H1 (cell line): ENCODE measurements at regions not wholly inside any gene's neighbourhood (a gene's known extent, or its start where the extent isn't known, plus 50 kb on each side); places are given as distances from the start of the nearest gene placed in this dataset.

ENCODE experiments used
- CTCF ChIA-PET: fragments of 300-600 bp; sonication (Branson Sonifier 250); formaldehyde crosslinking; loops from one replicate; lab custom pipeline; 2021; ENCODE audit not compliant: partially characterized antibody; lab: Charles Lee
- POLR2A ChIA-PET: fragments of 300-600 bp; sonication (Branson Sonifier 250); formaldehyde crosslinking; loops from one replicate; lab custom pipeline; 2021; ENCODE audit warnings: inconsistent platforms; ENCODE audit not compliant: partially characterized antibody; lab: Charles Lee
- DNase-seq, 2 experiments: peaks; one replicate each; pipeline versions ENCODE4 v3.0.0 to v3.0.0-alpha.2; 2010 to 2022; ENCODE audit warnings: low spot score in 2 of 2, low read depth in 1 of 2, mixed read lengths in 1 of 2
- FAIRE-seq: peaks from 2 replicates; lab custom pipeline; 2011; peaks lifted over from hg19 to GRCh38; lab: Jason Lieb, UNC
- H2AFZ ChIP-seq: 2 replicates; pipeline ENCODE4 v1.8.1; 2012; ENCODE audit warnings: low read length, inconsistent platforms
- H2AK5ac ChIP-seq: 2 replicates; pipeline ENCODE4 v1.6.1; 2013; ENCODE audit warnings: low read depth, low read length
- H2BK120ac ChIP-seq: replicated peaks from 2 replicates; pipeline ENCODE3; 2013; ENCODE audit warnings: low read depth, low read length, inconsistent platforms
- H2BK12ac ChIP-seq: 2 replicates; pipeline ENCODE4 v1.6.1; 2013; ENCODE audit warnings: low read depth, low read length
- H2BK15ac ChIP-seq: 2 replicates; pipeline ENCODE4 v1.6.1; 2013; ENCODE audit warnings: low read length
- H2BK20ac ChIP-seq: 2 replicates; pipeline ENCODE4 v1.6.1; 2013; ENCODE audit warnings: low read length
- H2BK5ac ChIP-seq: 2 replicates; pipeline ENCODE4 v1.6.1; 2013; ENCODE audit warnings: low read depth, low read length
- H3K14ac ChIP-seq: 2 replicates; pipeline ENCODE4 v1.6.1; 2013; ENCODE audit warnings: inconsistent platforms; ENCODE audit not compliant: insufficient read length
- H3K18ac ChIP-seq: 2 replicates; pipeline ENCODE4 v1.6.1; 2013; ENCODE audit warnings: low read length; ENCODE audit errors: extremely low read depth
- H3K23ac ChIP-seq: 2 replicates; pipeline ENCODE4 v1.6.1; 2013; ENCODE audit warnings: inconsistent platforms; ENCODE audit not compliant: insufficient read length
- H3K23me2 ChIP-seq: 2 replicates; pipeline ENCODE4 v1.6.1; 2013; ENCODE audit warnings: low read depth, low read length
- H3K27ac ChIP-seq: 2 replicates; pipeline ENCODE4 v1.6.1; 2011; ENCODE audit warnings: low read depth, low read length, inconsistent platforms
- H3K27me3 ChIP-seq, 4 experiments: replicated peaks in 1 of 4; 1 replicate in 1 of 4; 2 replicates in 3 of 4; pipeline versions ENCODE4 v1.6.1 to v1.8.1; 2011 to 2013; ENCODE audit warnings: low read length in 3 of 4, mild to moderate bottlenecking in 3 of 4, inconsistent platforms in 2 of 4, mixed read lengths in 2 of 4, moderate library complexity in 1 of 4; ENCODE audit not compliant: control insufficient read depth in 3 of 4, insufficient read depth in 3 of 4; ENCODE audit errors: extremely low read depth in 1 of 4
- H3K36me3 ChIP-seq, 4 experiments: 2 replicates each; pipeline versions ENCODE4 v1.6.1 to v1.8.1; 2011 to 2013; ENCODE audit warnings: mild to moderate bottlenecking in 4 of 4, low read length in 3 of 4, moderate library complexity in 2 of 4, control low read depth in 1 of 4, inconsistent platforms in 1 of 4; ENCODE audit not compliant: insufficient read depth in 4 of 4, control insufficient read depth in 2 of 4
- H3K4ac ChIP-seq: replicated peaks from 2 replicates; pipeline ENCODE3; 2013; ENCODE audit warnings: low read length, low read depth, mixed read lengths, inconsistent platforms; ENCODE audit not compliant: insufficient read length
- H3K4me1 ChIP-seq, 4 experiments: replicated peaks in 1 of 4; 1 replicate in 1 of 4; 2 replicates in 3 of 4; pipeline versions ENCODE4 v1.6.1 to v1.8.1; 2011 to 2013; ENCODE audit warnings: low read length in 3 of 4, inconsistent platforms in 2 of 4, mixed read lengths in 1 of 4; ENCODE audit not compliant: insufficient read depth in 4 of 4, control insufficient read depth in 3 of 4
- H3K4me2 ChIP-seq, 2 experiments: 2 replicates each; pipeline versions ENCODE4 v1.6.1 to v1.8.1; 2011 to 2013; ENCODE audit warnings: low read depth in 2 of 2, low read length in 2 of 2, control low read depth in 1 of 2, inconsistent platforms in 1 of 2, mild to moderate bottlenecking in 1 of 2; ENCODE audit not compliant: insufficient read depth in 1 of 2
- H3K4me3 ChIP-seq, 4 experiments: fragments of 200-600, 300-600 bp in 1 of 4; sonication (generic), shearing (Covaris generic), sonication (Bioruptor Twin) in 1 of 4; 2 replicates each; pipeline versions ENCODE4 v1.5.1 to v1.8.1; 2011 to 2016; ENCODE audit warnings: low read length in 4 of 4, low read depth in 3 of 4, control low read depth in 2 of 4, inconsistent platforms in 2 of 4, mild to moderate bottlenecking in 2 of 4, mixed read lengths in 1 of 4, moderate library complexity in 1 of 4; ENCODE audit not compliant: insufficient read depth in 2 of 4; ENCODE audit errors: extremely low read depth in 1 of 4
- H3K56ac ChIP-seq: replicated peaks from 2 replicates; pipeline ENCODE3; 2013; ENCODE audit warnings: low read depth, mild to moderate bottlenecking, mixed read lengths, low read length, inconsistent platforms; ENCODE audit not compliant: insufficient read length
- H3K79me1 ChIP-seq: 2 replicates; pipeline ENCODE4 v1.6.1; 2013; ENCODE audit warnings: low read depth, low read length, control low read depth
- H3K79me2 ChIP-seq, 2 experiments: 2 replicates each; pipeline versions ENCODE4 v1.6.1 to v1.8.1; 2012 to 2013; ENCODE audit warnings: low read length in 2 of 2, mild to moderate bottlenecking in 2 of 2, inconsistent platforms in 1 of 2; ENCODE audit not compliant: insufficient read depth in 2 of 2, control insufficient read depth in 1 of 2
- H3K9ac ChIP-seq, 4 experiments: replicated peaks in 1 of 4; 1 replicate in 1 of 4; 2 replicates in 3 of 4; pipeline versions ENCODE4 v1.6.1 to v1.8.1; 2011 to 2013; ENCODE audit warnings: low read depth in 3 of 4, low read length in 3 of 4, control low read depth in 2 of 4, mild to moderate bottlenecking in 2 of 4, moderate library complexity in 2 of 4, inconsistent platforms in 1 of 4; ENCODE audit errors: extremely low read depth in 1 of 4
- H3K9me3 ChIP-seq, 2 experiments: 2 replicates each; pipeline versions ENCODE4 v1.6.1 to v1.8.1; 2012 to 2013; ENCODE audit warnings: mild to moderate bottlenecking in 2 of 2, moderate library complexity in 2 of 2, control low read depth in 1 of 2, inconsistent platforms in 1 of 2, low read depth in 1 of 2, low read length in 1 of 2, mixed read lengths in 1 of 2; ENCODE audit not compliant: insufficient read depth in 2 of 2
- H4K20me1 ChIP-seq, 2 experiments: replicated peaks in 1 of 2; 2 replicates each; pipeline versions ENCODE3 to v1.8.1; 2011 to 2013; ENCODE audit warnings: inconsistent platforms in 2 of 2, low read length in 2 of 2, mild to moderate bottlenecking in 1 of 2; ENCODE audit not compliant: insufficient read depth in 2 of 2, control insufficient read depth in 1 of 2
- H4K5ac ChIP-seq: 2 replicates; pipeline ENCODE4 v1.6.1; 2013; ENCODE audit warnings: low read length, low read depth, mixed read lengths, inconsistent platforms; ENCODE audit not compliant: insufficient read length
- H4K8ac ChIP-seq: 2 replicates; pipeline ENCODE4 v1.8.0; 2013; ENCODE audit warnings: mild to moderate bottlenecking, moderate library complexity, low read length, inconsistent platforms; ENCODE audit not compliant: insufficient read depth; ENCODE audit errors: extremely low read depth
- H4K91ac ChIP-seq: replicated peaks from 2 replicates; pipeline ENCODE3; 2013; ENCODE audit warnings: low read length, mixed read lengths, inconsistent platforms; ENCODE audit not compliant: insufficient read length
- ASH2L ChIP-seq: fragments of 200-600, 300-600 bp; sonication (generic); IDR thresholded peaks from one replicate; pipeline ENCODE4 v1.7.1; 2017; ENCODE audit warnings: low read length
- ATF3 ChIP-seq: IDR thresholded peaks from 2 replicates; pipeline ENCODE4 v1.6.1; 2011; ENCODE audit warnings: low read depth, mild to moderate bottlenecking, low read length; ENCODE audit not compliant: insufficient read depth
- BCL11A ChIP-seq, 2 experiments: IDR thresholded peaks; one replicate each; pipeline ENCODE4 v1.6.1; 2011; ENCODE audit warnings: low read depth in 2 of 2, low read length in 2 of 2, mild to moderate bottlenecking in 2 of 2
- JUN ChIP-seq: IDR thresholded peaks from 2 replicates; pipeline ENCODE4 v1.6.1; 2011; ENCODE audit warnings: low read depth, mild to moderate bottlenecking, improper control_type of control experiment, low read length
- POLR2AphosphoS5 ChIP-seq: IDR thresholded peaks from 2 replicates; pipeline ENCODE4 v1.6.1; 2011; ENCODE audit warnings: low read depth, low read length
- RAD21 ChIP-seq, 2 experiments: IDR thresholded peaks in 1 of 2; conservative IDR thresholded peaks in 1 of 2; 2 replicates each; pipeline ENCODE4 v1.6.1; 2011; ENCODE audit warnings: low read depth in 2 of 2, low read length in 2 of 2, improper control_type of control experiment in 1 of 2, inconsistent platforms in 1 of 2, mild to moderate bottlenecking in 1 of 2, moderate library complexity in 1 of 2
- RBBP5 ChIP-seq: IDR thresholded peaks from 2 replicates; pipeline ENCODE4 v1.7.1; 2012; ENCODE audit warnings: low read depth, mild to moderate bottlenecking, inconsistent platforms, low read length, moderate library complexity, borderline replicate concordance
- SIN3A ChIP-seq, 2 experiments: IDR thresholded peaks in 1 of 2; conservative IDR thresholded peaks in 1 of 2; 2 replicates each; pipeline ENCODE4 v1.6.1; 2011 to 2012; ENCODE audit warnings: low read length in 2 of 2, improper control_type of control experiment in 1 of 2, low read depth in 1 of 2, mild to moderate bottlenecking in 1 of 2
- SP2 ChIP-seq: IDR thresholded peaks from 2 replicates; pipeline ENCODE4 v1.6.1; 2012; ENCODE audit warnings: mild to moderate bottlenecking, low read length, inconsistent platforms
- SP4 ChIP-seq: IDR thresholded peaks from 2 replicates; pipeline ENCODE4 v1.6.1; 2012; ENCODE audit warnings: low read length, inconsistent platforms
- TEAD4 ChIP-seq: IDR thresholded peaks from 2 replicates; pipeline ENCODE4 v1.6.1; 2012; ENCODE audit warnings: low read depth, low read length, inconsistent platforms, mixed read lengths
- YY1 ChIP-seq: IDR thresholded peaks from 2 replicates; pipeline ENCODE4 v1.6.1; 2011; ENCODE audit warnings: low read depth, mild to moderate bottlenecking, low read length
- WGBS, 2 experiments: shearing (Covaris generic) in 1 of 2; methylation state at CpG; one replicate each; pipeline versions ENCODE4 v1.1.6 to v1.1.7; 2013 to 2015; ENCODE audit warnings: low lambda C conversion rate in 2 of 2, mixed read lengths in 2 of 2, inconsistent platforms in 1 of 2, low coverage in 1 of 2, missing lambda C conversion rate in 1 of 2; ENCODE audit not compliant: insufficient replicate concordance in 2 of 2, insufficient coverage in 1 of 2, insufficient read length in 1 of 2; ENCODE audit errors: extremely low coverage in 1 of 2, missing lambda C conversion rate in 1 of 2; 5-methylcytosine and 5-hydroxymethylcytosine counted together
- TF ChIP-seq, protein P1 (sequence below): IDR thresholded peaks from 2 replicates; pipeline ENCODE4 v1.6.1; 2012; ENCODE audit warnings: low read length, inconsistent platforms

GRCh38 chr1:82589588-82589987 lies 788.9 kb downstream of the ADGRL2 start:
- H2BK12ac ChIP-seq, result no peak overlapping the region
- no peak overlapping the region for H4K91ac ChIP-seq
- no peaks in the 10 kb centered on the region for H3K4me1 ChIP-seq
- H3K27ac ChIP-seq, result no peak overlapping the region
- H2BK20ac ChIP-seq, result no peak overlapping the region
- no peak overlapping the region for H2AK5ac ChIP-seq
- no peaks in the 10 kb centered on the region for H3K79me1 ChIP-seq
- H2AFZ ChIP-seq, result no peak overlapping the region
- no peak overlapping the region for H3K18ac ChIP-seq
- H3K4me3 ChIP-seq, result no peak overlapping the region
- no peaks in the 10 kb centered on the region for H3K23me2 ChIP-seq
- no peaks in the 10 kb centered on the region for H4K20me1 ChIP-seq
- no peak overlapping the region for H3K4ac ChIP-seq
- FAIRE-seq, result no peak
- CTCF ChIA-PET, result interaction anchor here (0.5 to 0.6 kb wide), 2 partner anchors 34 to 1034 kb away, joined by 3 to 4 read pairs; no protein-coding TSS in a partner anchor
- no peak overlapping the region for H4K5ac ChIP-seq
- no peaks in the 10 kb centered on the region for H3K27me3 ChIP-seq
- H3K4me2 ChIP-seq, result no peak overlapping the region
- H3K56ac ChIP-seq, result no peak overlapping the region
- no peaks in the 10 kb centered on the region for H3K36me3 ChIP-seq
- DNase-seq, result no peak
- no peak overlapping the region for H3K9ac ChIP-seq
- no peak overlapping the region for H2BK5ac ChIP-seq
- POLR2A ChIA-PET, result no interaction called here
- WGBS, 2 experiments, result 98% methylated on average over 5 of the region's 5 CpGs; no CpG with 5 or more reads in 1 of the 2 experiments
- H3K79me2 ChIP-seq, result no peaks in the 10 kb centered on the region
- no peak overlapping the region for H4K8ac ChIP-seq
- no peak overlapping the region for H3K14ac ChIP-seq
- H2BK120ac ChIP-seq, result no peak overlapping the region
- no peaks in the 10 kb centered on the region for H3K9me3 ChIP-seq
- no peak overlapping the region for H2BK15ac ChIP-seq
- H3K23ac ChIP-seq, result no peak overlapping the region
- TF ChIP-seq SIN3A (conservative IDR thresholded peaks at IDR 0.05 in 1 of 2, IDR thresholded peaks at IDR 0.05 in 1 of 2; ENCODE audit: low read depth in 1 of 2, low read length in 2 of 2) (no peak), BCL11A (IDR thresholded peaks at IDR 0.05; ENCODE audit: low read depth in 2 of 2, low read length in 2 of 2) (no peak), TEAD4 (no peak), RAD21 (IDR thresholded peaks at IDR 0.05 in 1 of 2, conservative IDR thresholded peaks at IDR 0.05 in 1 of 2; ENCODE audit: low read depth in 2 of 2, low read length in 2 of 2) (no peak), JUN (no peak), SP4 (no peak), RBBP5 (no peak), ASH2L (no peak), POLR2AphosphoS5 (no peak), SP2 (no peak), YY1 (no peak), ATF3 (no peak)
- TF ChIP-seq, protein P1, sequence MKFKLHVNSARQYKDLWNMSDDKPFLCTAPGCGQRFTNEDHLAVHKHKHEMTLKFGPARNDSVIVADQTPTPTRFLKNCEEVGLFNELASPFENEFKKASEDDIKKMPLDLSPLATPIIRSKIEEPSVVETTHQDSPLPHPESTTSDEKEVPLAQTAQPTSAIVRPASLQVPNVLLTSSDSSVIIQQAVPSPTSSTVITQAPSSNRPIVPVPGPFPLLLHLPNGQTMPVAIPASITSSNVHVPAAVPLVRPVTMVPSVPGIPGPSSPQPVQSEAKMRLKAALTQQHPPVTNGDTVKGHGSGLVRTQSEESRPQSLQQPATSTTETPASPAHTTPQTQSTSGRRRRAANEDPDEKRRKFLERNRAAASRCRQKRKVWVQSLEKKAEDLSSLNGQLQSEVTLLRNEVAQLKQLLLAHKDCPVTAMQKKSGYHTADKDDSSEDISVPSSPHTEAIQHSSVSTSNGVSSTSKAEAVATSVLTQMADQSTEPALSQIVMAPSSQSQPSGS, result no peak
